Mucosa of descending colon (tissue), 3 donors: ENCODE measurements at regions not wholly inside any gene's neighbourhood (a gene's known extent, or its start where the extent isn't known, plus 50 kb on each side); places are given as distances from the start of the nearest gene placed in this dataset.

ENCODE experiments used
- ATAC-seq: fragments of 200-7000 bp; cut with Tn5 transposase; one replicate; pipeline ENCODE4 v1.9.1; 2020; ENCODE audit warnings: mild to moderate bottlenecking, moderate library complexity
- DNase-seq, 3 donors: peaks; one replicate each; pipeline ENCODE4 v3.0.0-alpha.2; 2020
- H3K36me3 ChIP-seq: fragments of 200-600 bp; one replicate; pipeline ENCODE4 v1.8.0; 2021; ENCODE audit warnings: low read depth, mild to moderate bottlenecking
- H3K4me1 ChIP-seq: fragments of 200-600 bp; one replicate; pipeline ENCODE4 v1.8.0; 2021; ENCODE audit warnings: low read depth, mild to moderate bottlenecking
- H3K4me3 ChIP-seq: fragments of 200-600 bp; one replicate; pipeline ENCODE4 v1.8.0; 2021; ENCODE audit warnings: mild to moderate bottlenecking
- H3K9me3 ChIP-seq: fragments of 200-600 bp; one replicate; pipeline ENCODE4 v1.8.0; 2021; ENCODE audit warnings: mild to moderate bottlenecking
- CTCF ChIP-seq: fragments of 200-600 bp; IDR thresholded peaks from one replicate; pipeline ENCODE4 v1.8.0; 2022; ENCODE audit warnings: antibody characterized with exemption, mild to moderate bottlenecking
- intact Hi-C, 2 donors: fragments of 100-400 bp; cut with DNase I in 1 of 2; cut with micrococcal nuclease in 1 of 2; formaldehyde crosslinking; loops; one replicate each; pipeline versions ENCODE4 v1.11.0 to v1.11.1; 2022; cut with DNase I, micrococcal nuclease
- donor health status: DM: no; HTN: no; CAD: no; lungs with moderate emphysema.
- donor health status: DM: no; HTN: no; CAD: no.
- donor health status: DM: no; HTN: yes; CAD: no.

GRCh38 chr14:31986405-31986804, 90.7 kb upstream of the ARHGAP5 start:
- intact Hi-C loops, result no loop called here
- H3K4me1 ChIP-seq, result no peaks in the 10 kb centered on the region
- no peak for TF ChIP-seq CTCF
- no peak for ATAC-seq
- no peak for DNase-seq
- H3K4me3 ChIP-seq, result no peak overlapping the region
- H3K36me3 ChIP-seq, result no peaks in the 10 kb centered on the region
- no peaks in the 10 kb centered on the region for H3K9me3 ChIP-seq

- intact Hi-C loops, result no loop called here
- DNase-seq, result no peak
- Histone ChIP-seq H3K4me1 (no peaks in the 10 kb centered on the region), H3K4me3 (no peak overlapping the region), H3K9me3 (no peaks in the 10 kb centered on the region), H3K36me3 (no peaks in the 10 kb centered on the region)
- TF ChIP-seq CTCF, result no peak
- ATAC-seq, result no peak
Observed at GRCh38 chr14:31987721-31988120, 89.4 kb upstream of the ARHGAP5 start.

- Histone ChIP-seq H3K36me3 (no peaks in the 10 kb centered on the region), H3K4me1 (no peaks in the 10 kb centered on the region), H3K9me3 (no peaks in the 10 kb centered on the region), H3K4me3 (no peak overlapping the region)
- ATAC-seq (no peak), DNase-seq (no peak)
- no peak for TF ChIP-seq CTCF
- intact Hi-C loops, result no loop called here
Observed at GRCh38 chr14:31988244-31988643, 88.9 kb upstream of the ARHGAP5 start.

DNA sequence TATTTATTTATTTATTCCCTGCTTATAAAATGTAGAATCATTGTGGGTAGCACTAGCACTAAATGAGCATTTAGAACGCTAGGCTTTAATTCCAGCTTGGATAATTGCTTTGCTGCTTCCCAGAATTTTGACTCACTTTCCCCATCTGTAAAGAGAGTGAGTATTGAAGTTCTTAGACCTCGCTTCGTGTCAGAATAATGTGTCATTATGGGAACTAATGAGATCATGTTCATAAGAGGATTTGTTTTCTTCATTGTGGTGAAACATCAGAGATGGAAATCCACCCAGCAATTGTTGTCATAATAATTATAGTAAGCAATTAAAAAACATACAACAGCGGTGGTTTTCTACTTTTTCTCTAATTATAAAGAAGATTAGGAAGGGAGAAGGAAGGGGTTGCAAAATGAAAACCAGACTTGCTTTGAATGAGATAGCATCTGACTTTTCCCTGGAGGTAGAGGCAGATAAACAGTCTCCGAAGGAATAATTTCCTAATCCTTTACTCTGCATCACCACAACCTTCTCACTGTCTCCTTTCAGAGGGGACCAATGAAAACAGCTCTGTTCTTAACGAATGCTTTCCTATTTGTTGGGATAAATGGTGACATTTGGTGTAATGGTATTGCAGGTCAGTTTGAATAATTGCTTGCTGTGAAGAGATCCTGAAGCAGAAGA, 86.8 kb upstream of the ARHGAP5 start:
- ATAC-seq, result no peak
- no peak for DNase-seq
- no peak for TF ChIP-seq CTCF
- Histone ChIP-seq H3K9me3 (no peaks in the 10 kb centered on the region), H3K36me3 (no peaks in the 10 kb centered on the region), H3K4me1 (no peaks in the 10 kb centered on the region), H3K4me3 (no peak overlapping the region)
- intact Hi-C loops, result no loop called here

DNA sequence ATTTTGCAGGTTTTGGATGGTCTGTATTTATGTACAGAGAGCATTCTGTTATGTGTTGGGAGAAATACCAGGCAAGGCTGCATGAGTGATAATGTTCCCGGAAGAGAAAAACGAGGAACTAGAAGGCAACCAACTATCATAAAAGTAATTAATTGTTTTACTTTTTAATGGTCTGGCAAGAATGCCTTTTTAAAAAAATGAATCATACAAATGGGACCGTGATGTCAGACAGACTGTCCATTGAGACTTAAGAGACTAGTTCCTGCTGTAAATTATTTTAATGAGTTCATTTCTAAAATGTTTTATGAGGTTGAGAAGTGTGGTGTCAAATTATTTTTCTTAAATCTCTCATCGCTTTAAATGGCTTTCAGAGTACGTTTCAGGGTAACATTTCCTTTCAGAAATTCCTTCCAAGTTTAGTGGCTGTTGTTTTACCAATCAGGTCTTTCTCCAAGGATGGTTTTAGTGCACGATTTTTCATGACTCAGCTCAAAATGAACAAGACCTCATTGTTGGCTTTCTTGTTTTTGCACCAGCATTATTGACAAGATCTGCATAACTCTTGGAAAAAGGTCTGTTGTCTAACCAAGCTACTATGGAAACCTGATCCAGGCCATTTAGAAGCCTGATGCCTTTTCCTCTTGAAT, 86.1 kb upstream of the ARHGAP5 start:
- Histone ChIP-seq H3K4me1 (no peaks in the 10 kb centered on the region), H3K4me3 (no peak overlapping the region), H3K36me3 (no peaks in the 10 kb centered on the region), H3K9me3 (no peaks in the 10 kb centered on the region)
- DNase-seq, result no peak
- no peak for ATAC-seq
- TF ChIP-seq CTCF, result no peak
- intact Hi-C loops, result no loop called here
